ENCODE measurements at regions not wholly inside any gene's neighbourhood (a gene's known extent, or its start where the extent isn't known, plus 50 kb on each side); places are given as distances from the start of the nearest gene placed in this dataset.

- H3K4me1 ChIP-seq (ENCODE audit: insufficient read depth, low read length, poor library complexity, severe bottlenecking), result no peaks in the 10 kb centered on the region
- no peaks in the 10 kb centered on the region for H3K36me3 ChIP-seq (ENCODE audit: insufficient read depth, low read length, poor library complexity, severe bottlenecking)
- no peak overlapping the region for H3K4me3 ChIP-seq (ENCODE audit: low read depth, low read length, poor library complexity, severe bottlenecking)
- TF ChIP-seq CTCF (conservative IDR thresholded peaks at IDR 0.05; ENCODE audit: low read depth, low read length) (no peak), EZH2 (IDR thresholded peaks at IDR 0.05; ENCODE audit: borderline replicate concordance, low read depth, low read length, poor library complexity, severe bottlenecking) (no peak)
- peaks cover 3% of the 10 kb centered on the region for H3K9me3 ChIP-seq (ENCODE audit: low read depth, low read length, poor library complexity, severe bottlenecking)
- ChIA-PET CTCF (no interaction called here), POLR2A (ENCODE audit: low non-redundant PET) (no interaction called here)
- no TSS peak for BruUV-seq (replicated peaks)
- intact Hi-C loops (cut with micrococcal nuclease; ENCODE audit: unreplicated experiment), result no loop called here
- no peak overlapping the region for H3K27ac ChIP-seq (ENCODE audit: low read depth, low read length, poor library complexity, severe bottlenecking)
- H3K27me3 ChIP-seq (replicated peaks; ENCODE audit: insufficient read depth, low read depth, low read length, poor library complexity), result no peaks in the 10 kb centered on the region
- DNase-seq (ENCODE audit: low spot score), result no peak
These were observed 97.9 kb downstream of the RAB18 start for GRCh38 chr10:27601946-27602538.

GRCh38 chr10:27603104-27603503 lies 99.0 kb downstream of the RAB18 start:
- BruUV-seq (replicated peaks), result no TSS peak

GRCh38 chr10:27605318-27605717 lies 101.2 kb downstream of the RAB18 start:
- no peak overlapping the region for H3K4me3 ChIP-seq (ENCODE audit: low read depth, low read length, poor library complexity, severe bottlenecking)
- POLR2A ChIA-PET (ENCODE audit: low non-redundant PET), result no interaction called here
- no peaks in the 10 kb centered on the region for H3K9me3 ChIP-seq (ENCODE audit: low read depth, low read length, poor library complexity, severe bottlenecking)
- no peak overlapping the region for H3K27ac ChIP-seq (ENCODE audit: low read depth, low read length, poor library complexity, severe bottlenecking)
- TF ChIP-seq CTCF (conservative IDR thresholded peaks at IDR 0.05; ENCODE audit: low read depth, low read length), result no peak
- TF ChIP-seq EZH2 (IDR thresholded peaks at IDR 0.05; ENCODE audit: borderline replicate concordance, low read depth, low read length, poor library complexity, severe bottlenecking), result no peak
- no TSS peak for BruUV-seq (replicated peaks)
- no peak for DNase-seq (ENCODE audit: low spot score)
- intact Hi-C loops (cut with micrococcal nuclease; ENCODE audit: unreplicated experiment), result no loop called here
- H3K36me3 ChIP-seq (ENCODE audit: insufficient read depth, low read length, poor library complexity, severe bottlenecking), result no peaks in the 10 kb centered on the region
- no peaks in the 10 kb centered on the region for H3K27me3 ChIP-seq (replicated peaks; ENCODE audit: insufficient read depth, low read depth, low read length, poor library complexity)
- CTCF ChIA-PET, result no interaction called here
- H3K4me1 ChIP-seq (ENCODE audit: insufficient read depth, low read length, poor library complexity, severe bottlenecking), result no peaks in the 10 kb centered on the region

More at GRCh38 chr10:27603104-27603503, 99.0 kb downstream of the RAB18 start:
- Histone ChIP-seq H3K27ac (ENCODE audit: low read depth, low read length, poor library complexity, severe bottlenecking) (no peak overlapping the region), H3K36me3 (ENCODE audit: insufficient read depth, low read length, poor library complexity, severe bottlenecking) (no peaks in the 10 kb centered on the region), H3K4me1 (ENCODE audit: insufficient read depth, low read length, poor library complexity, severe bottlenecking) (no peaks in the 10 kb centered on the region), H3K27me3 (replicated peaks; ENCODE audit: insufficient read depth, low read depth, low read length, poor library complexity) (no peaks in the 10 kb centered on the region), H3K9me3 (ENCODE audit: low read depth, low read length, poor library complexity, severe bottlenecking) (no peaks in the 10 kb centered on the region), H3K4me3 (ENCODE audit: low read depth, low read length, poor library complexity, severe bottlenecking) (no peak overlapping the region)
- TF ChIP-seq EZH2 (IDR thresholded peaks at IDR 0.05; ENCODE audit: borderline replicate concordance, low read depth, low read length, poor library complexity, severe bottlenecking), result no peak
- no peak for TF ChIP-seq CTCF (conservative IDR thresholded peaks at IDR 0.05; ENCODE audit: low read depth, low read length)
- DNase-seq (ENCODE audit: low spot score), result no peak
- CTCF ChIA-PET, result no interaction called here
- intact Hi-C loops (cut with micrococcal nuclease; ENCODE audit: unreplicated experiment), result no loop called here
- POLR2A ChIA-PET (ENCODE audit: low non-redundant PET), result no interaction called here
